Activated naive CD8-positive, alpha-beta T cell treated with anti-CD3 and anti-CD28 coated beads, Interleukin-2, amount 50 U/mL, for 16 hours (primary cell): ENCODE measurements at regions not wholly inside any gene's neighbourhood (a gene's known extent, or its start where the extent isn't known, plus 50 kb on each side); places are given as distances from the start of the nearest gene placed in this dataset.
"Not testable (repeated sequence)": the region's sequence is repeated elsewhere in the genome, so short reads cannot be mapped to it uniquely, and the experiment has no call there.

Experiments used
- DNase-seq: peaks from one replicate; pipeline ENCODE4 v3.0.0-alpha.2; 2020; ENCODE audit warnings: low read depth, low spot score

DNA sequence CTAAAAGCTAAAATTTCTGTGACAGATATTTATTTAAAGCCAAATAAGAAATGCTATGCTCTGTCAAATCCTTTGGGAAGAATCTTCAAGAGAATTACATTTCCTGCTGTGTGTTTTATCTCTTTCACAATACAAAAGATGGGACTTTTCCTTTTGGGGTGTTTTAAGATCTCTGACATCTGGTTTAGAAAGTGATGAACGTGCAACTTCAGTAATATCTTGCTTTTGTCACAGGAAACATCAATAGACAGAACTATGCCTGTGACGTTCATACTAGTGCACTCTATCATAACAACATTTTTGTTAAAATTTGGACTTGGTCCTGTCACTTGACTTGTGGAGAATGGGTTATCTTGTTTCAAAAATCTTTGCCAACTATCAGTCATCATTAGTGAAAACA lies 195.7 kb upstream of the KCNMB2 start:
- no peak for DNase-seq

DNA sequence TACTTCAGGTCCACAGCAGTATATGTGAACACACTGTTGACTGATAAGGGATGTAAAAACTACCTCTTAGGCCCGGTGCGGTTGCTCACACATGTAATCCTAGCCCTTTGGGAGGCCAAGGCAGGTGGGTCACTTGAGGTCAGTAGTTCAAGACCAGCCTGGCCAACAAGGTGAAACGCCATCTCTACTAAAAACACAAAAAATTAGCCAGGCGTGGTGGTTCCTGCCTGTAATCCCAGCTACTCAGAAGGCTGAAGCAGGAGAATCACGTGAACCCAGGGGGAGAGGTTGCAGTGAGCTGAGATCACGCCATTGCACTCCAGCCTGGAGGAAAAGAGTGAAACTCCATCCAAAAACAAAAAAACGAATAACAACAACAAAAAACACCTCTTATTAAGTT lies 194.6 kb upstream of the KCNMB2 start:
- DNase-seq = no peak

DNA sequence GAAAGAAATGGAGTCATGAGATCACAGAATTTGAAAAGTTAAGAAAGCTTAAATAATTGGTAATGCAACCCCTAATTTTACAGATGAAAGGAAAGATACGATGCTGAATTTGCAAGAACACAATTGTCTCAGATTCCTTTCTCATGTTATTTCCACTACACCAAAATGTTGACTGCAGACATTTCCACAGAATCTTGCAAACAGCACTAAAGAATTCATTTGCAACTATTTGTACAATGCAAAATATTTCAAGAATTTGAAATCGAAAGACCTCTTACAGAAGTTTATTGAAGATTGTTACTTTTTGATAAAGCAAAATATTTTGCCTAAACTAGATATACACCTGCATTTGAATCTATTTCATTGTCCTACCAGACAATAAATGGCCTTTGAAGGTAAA lies 194.1 kb upstream of the KCNMB2 start:
- DNase-seq = no peak

DNA sequence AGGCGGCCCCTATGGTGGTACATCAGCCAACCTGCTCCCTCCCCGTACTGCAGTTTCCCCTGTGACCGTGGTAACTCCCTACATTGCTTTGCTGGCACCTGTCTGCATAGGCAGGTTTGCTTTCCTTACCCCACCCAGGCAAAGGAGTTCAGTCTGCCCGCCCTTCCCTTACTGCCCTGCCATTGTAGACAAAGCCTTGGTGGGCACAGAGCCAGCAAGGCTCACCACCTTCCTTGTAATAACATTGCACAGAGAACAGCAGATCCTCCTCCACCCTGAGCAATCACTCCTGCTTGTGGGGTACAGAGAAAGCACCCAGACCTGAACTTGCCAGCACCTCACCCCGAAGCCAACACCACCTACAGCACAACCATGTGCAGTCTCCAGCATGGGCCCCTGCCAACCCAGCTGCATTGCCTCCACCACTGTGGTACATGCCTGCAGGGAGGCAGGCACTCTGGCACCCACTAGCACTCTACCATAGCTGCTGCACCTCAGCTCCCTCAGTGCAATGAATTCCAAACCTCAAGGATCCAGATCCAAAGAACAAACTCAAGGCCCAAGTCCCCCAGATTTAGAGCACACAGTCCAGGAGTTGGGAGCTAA lies 192.7 kb upstream of the KCNMB2 start:
- DNase-seq = no peak

DNA sequence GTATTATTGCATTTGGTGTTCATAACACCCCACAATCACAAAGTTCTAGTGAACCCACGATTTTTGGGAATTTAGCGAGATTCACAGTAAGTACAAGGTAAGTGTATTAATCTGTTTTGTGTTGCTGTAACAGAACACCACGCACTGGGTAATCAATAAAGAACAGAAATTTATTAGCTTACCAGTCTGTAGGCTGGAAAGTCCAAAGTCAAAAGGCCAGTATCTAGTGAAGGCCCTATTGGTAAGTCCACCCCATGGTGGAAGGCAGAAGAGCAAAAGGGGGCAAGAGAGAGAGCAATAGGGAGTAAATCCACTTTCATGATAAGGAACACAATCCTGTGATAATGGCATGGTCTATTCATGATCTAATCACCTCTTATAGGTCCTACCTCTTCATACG lies 190.3 kb upstream of the KCNMB2 start:
- no peak for DNase-seq

DNA sequence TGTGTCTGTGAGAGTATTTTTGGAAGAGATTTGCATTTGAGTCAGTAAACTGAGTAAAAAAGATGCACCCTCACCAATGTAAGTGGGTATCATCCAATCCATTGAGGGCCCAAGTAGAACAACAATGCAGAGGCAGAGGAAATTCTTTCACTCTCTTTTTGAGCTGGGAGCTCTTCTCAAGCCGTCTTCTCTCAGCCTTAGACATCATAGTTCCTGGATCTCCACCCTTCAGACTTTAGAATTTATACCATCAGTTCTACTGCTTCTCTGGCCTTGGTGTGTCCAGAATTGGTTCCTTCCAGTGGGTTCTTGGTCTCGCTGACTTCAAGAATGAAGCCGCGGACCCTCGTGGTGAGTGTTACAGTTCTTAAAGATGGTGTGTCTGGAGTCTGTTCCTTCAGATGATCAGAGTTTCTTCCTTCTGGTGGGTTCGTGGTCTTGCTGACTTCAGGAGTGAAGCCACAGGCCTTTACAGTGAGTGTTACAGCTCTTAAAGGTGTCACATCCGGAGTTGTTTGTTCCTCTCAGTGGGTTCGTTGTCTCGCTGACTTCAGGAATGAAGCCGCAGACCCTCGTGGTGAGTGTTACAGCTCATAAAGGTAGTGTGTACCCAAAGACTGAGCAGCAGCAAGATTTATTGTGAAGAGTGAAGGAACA lies 187.5 kb upstream of the KCNMB2 start:
- DNase-seq = not testable (repeated sequence)

DNA sequence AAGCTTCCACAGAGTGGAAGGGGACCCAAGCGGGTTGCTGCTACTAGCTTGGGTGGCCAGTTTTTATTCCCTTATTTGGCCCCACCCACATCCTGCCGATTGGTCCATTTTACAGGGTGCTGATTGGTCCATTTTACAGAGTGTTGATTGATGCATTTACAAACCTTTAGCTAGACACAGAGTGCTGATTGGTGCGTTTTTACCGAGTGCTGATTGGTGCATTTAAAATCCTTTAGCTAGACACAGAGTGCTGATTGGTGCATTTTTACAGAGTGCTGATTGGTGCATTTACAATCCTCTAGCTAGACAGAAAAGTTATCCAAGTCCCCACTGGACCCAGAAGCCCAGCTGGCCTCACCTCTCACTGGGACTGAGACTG lies 187.0 kb upstream of the KCNMB2 start:
- DNase-seq = not testable (repeated sequence)

DNA sequence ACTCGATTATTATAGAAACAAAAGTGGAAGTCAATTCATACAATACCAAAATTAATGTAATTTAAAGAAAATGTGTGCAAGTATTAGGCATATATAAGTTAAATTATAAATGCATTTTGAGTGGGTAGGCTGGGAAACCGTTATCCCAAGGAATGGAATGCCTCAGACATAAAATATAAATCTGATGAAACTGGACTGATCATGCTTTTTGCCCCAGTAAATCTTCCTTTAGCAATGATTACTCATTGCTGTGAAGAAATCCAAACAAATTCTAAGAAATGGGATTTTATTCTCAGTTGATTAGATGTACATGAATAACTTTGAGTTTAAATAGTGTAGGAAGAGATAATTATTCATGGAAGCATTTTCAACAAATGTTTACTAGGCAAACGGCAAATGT lies 185.5 kb upstream of the KCNMB2 start:
- no peak for DNase-seq

DNA sequence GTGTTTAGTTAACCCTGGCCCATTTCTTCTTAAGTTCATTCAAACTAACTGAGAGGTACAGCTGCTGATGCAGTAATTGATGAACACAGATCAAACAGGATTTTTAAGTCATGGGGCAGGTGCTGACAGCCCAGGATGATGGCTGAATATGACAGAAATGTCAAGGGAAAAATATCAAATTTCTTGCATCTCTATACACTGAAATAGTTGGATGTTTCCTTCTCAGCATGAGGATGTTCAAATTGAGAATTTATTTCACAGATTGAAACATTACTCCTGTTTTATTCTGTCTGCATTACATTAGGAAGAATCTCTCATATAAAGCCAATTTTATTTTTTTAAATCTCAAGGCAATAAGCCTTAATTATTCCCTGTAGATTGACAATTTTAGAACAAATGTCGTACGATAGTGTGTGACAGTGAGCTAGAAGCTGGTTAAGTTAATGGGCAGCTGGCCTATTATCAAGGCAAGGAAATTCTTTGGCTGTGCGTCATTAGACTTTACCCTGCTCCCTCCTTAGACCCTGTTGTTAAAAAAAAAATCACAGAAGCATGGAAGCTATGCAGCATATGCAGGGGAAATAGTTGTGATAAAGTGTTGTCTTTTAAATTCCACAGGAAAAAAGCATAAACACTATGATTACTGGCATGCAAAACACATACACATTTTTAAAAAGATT lies 183.8 kb upstream of the KCNMB2 start:
- no peak for DNase-seq

DNA sequence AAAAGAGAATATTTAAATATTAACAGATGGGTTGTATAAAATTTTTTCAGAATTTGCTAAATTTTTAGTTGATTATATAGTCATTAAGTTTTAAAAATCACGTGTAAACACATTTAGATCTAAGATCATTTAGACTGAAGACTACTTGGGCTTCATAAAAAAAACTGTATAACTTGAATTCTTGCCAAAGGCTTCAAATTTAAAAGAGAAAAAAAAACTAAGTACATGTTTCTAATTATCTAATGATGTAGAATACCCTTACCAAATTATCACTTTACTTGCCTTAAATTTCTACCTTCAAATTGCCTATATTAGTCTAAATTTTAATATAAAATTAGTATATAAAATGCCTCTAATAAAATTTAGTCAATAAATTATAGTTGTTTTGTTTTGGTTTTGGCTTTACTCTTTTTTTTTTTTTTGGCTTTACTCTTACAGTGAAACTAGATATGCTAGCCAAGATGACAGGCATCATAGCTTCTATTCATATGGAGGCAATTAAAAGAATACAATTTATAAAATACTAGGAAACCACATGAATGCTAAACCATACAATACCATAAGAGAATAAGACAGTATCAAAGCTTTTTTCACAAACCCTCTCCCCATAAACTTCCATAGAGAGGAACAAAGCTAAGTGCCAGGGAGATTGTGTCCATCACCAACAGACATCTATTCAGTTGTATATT lies 183.1 kb upstream of the KCNMB2 start:
- DNase-seq = no peak

DNA sequence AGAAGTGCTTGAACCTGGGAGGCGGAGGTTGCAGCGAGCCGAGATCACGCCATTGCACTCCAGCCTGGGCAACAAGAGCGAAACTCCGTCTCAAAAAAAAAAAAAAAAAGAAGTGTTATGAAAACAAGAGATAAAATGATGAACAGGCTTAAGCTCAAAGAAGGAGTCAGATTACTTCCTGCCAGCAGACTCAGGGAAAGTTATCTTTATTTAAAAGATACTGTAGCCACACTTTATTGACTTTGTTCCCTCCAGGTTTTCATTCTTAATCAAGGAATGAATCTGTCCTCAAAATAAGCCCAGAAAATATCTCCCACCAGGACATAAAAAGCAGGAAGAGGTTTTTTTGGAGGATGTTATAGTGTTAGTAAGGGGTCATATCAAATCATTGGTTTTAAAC lies 176.5 kb upstream of the KCNMB2 start:
- no peak for DNase-seq

DNA sequence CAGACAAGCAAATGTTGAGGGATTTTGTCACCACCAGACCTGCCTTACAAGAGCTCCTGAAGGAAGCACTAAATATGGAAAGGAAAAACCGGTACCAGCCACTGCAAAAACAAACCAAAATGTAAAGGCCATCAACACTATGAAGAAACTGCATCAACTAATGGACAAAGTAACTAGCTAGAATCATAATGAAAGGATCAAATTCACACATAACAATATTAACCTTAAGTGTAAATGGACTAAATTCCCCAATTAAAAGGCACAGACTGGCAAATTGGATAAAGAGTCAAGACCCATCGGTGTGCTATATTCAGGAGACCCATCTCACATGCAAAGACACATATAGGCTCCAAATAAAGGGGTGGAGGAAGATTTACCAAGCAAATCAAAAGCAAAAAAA lies 173.2 kb upstream of the KCNMB2 start:
- DNase-seq = not testable (repeated sequence)

DNA sequence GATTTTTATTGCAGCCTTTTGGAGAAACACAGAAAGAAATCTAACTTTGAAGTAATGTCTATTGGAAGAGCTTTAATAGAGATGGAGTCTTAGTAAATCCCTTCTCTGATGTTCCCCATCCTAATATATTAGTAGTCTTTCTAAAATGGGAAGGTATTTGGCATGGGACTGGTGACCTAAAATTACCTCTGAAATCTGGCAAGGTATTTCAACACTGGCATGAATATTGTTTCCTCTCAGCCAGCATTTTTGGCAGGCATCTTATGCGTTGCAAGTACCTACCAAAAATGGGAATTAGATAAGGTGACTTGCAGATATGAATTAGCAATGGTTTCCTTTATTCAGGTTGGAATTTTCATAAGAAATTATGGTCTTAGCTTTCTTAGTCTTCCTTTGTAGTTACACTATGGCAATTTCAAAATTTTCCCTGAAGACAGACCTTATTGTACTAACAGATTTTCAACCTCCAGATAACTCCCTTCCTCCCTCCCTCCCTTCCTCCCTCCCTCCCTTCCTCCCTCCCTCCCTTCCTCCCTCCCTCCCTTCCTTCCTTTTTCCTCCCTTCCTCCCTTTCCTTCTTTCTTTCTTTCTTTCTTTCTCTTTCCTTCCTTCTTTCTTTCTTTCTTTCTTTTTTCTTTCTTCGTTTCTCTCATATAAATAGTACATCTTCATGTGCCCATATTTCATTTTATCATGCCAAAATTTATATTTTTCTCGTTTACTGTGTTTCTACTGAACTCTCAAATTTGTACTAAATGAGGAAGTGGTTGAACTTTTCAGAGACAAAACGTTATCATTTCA lies 168.2 kb upstream of the KCNMB2 start:
- no peak for DNase-seq

DNA sequence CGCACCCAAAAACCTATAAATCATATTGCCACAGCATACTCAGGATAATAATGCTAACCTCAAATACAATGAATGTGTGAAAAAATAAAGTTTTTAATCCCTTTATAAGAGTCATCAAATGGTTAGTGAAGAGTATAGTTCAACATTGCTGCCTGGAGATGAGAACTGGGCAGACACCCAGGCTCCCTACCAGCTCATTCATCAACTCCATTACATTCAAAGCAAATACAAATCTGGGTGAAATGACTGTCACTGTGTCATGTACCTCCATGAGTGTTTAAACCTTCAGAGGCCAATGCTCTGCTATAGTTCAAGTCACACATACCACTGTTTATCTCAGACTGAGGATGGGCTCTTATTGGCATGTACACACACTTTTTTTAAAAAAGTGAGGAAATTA lies 167.2 kb upstream of the KCNMB2 start:
- DNase-seq = no peak

DNA sequence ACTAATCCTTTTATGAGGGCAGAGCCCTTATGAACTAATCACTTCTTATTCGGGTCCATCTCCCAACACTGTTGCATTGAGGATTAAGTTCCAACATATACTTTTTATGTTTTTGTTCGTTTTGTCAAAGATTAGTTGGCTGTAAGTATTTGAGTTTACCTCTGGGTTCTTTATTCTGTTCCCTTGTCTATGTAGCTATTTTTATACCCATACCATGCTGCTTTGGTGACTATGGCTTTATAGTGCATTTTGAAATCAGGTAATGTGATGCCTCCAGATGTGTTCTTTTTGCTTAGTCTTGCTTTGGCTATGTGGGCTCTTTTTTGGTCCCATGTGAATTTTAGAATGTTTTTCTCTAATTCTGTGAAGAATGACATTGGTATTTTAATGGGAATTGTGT lies 166.4 kb upstream of the KCNMB2 start:
- DNase-seq = no peak

DNA sequence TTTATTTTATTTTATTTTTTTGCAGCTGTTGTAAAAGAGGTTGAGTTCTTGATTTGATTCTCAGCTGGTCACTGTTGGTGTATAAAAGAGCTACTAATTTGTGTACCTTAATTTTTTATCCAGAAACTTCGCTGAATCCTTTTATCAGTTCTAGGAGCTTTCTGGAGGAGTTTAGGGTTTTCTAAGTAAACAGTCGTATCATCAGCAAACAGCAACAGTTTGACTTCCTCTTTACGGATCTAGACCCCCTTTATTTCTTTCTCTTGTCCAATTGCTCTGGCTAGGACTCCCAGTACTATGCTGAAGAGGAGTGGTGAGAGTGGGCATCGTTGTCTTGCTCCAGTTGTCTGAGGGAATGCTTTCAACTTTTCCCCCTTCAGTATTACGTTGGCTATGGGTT lies 165.8 kb upstream of the KCNMB2 start:
- DNase-seq = no peak

DNA sequence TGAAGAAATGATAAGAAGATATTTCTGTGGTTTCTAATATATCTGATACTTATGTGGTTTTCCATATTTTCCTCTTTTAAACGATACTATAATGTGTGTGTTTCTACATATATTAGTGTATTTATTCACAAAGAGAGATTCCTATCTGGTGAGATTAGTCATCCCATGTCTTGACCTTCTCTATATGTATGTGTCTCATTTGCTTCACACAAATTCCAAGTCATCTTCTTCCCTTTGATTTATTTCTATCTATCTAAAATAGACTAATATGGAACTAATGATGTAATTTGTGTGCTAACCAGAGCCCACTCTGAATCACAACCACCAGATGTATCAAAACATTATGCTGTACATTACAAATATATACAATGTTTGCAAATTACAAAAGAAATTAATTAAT lies 154.7 kb upstream of the KCNMB2 start:
- no peak for DNase-seq

DNA sequence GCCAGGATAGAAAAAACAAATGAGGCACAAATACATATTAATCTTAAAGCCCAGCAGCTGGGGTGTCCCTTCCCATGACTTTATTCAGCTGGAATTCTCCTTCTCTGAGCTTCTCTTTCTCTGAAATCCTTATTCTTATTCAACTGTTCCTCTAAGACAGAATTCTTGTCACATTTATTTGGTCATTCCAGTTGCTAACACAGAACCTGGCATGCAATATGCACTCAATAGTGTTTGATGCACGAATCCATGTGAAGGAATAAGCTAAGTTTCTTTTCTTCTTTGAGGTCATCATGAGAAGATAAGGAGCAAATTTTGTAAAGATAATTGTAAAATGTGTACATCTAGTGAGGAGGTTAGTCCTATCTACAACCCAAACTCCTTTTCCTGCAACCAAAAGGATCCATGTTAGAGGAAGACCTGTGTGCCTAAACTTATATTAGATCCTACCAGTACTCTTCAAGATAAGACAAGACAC lies 154.2 kb upstream of the KCNMB2 start:
- no peak for DNase-seq

DNA sequence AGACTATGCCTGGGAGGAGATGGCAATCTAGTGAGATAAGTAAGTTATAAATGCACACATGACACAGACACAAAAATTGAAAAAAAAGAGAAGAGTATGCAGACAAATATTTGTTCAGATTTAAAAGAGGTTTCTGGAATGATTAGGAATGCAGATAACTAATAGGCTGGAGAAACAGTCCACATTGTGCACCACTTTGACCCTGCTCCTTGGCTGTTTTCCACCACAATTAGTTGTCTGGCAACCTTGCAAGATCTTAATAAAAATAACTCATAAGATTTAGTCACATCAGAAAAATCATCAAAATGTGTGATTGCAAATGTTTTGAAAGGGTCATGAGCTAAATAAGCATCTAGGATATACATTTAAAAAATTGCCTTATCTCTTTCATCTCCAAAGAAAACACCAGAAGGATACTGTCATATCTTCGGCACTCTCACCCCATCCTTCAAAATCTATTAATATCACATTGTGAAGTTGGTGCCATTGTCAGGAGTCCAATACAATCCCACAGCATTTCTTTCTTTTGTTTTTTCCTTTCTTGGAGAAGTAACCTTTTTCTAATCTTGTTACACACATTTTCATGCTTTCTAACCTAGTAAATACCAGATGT lies 153.7 kb upstream of the KCNMB2 start:
- no peak for DNase-seq

DNA sequence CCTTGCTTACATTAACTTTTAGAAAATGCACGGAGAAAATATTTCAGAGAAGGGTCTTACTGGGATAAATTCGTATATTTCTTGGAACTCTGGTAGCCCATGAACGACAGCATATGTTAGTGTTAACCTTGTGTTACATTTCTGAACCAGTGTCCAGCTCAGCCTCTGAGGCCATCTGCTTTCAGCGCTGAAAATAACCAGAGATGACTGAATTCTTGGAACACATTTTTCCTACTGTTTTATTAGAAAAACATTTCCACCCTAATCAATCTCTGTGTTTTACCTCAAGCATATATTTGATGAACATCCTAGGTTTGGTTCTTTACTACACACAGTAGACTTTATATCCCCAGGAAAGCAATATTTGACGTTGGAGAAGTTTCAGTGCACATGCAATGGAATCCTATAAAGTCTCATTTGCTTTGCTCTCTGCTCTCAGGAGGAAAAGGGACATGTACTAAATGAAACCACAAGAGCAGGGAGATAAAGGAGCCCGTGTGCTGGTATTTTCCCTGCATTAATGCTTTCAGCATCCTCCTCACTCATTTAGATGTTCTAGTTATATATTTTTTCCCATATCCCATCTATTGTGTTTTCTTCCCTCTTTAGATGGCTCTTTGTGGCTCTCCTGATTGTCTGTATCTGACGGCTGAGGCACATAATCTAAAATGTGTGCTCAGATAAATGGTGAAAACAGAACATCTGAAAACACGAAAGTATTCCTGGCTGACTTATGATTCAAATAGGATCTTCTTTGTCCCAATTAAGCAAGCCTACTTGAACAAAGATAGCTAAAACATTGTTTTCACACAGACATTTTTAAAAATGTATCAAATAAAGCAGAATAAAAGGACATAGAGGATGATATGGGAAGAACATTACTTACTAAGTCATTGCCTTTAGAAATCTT lies 151.7 kb upstream of the KCNMB2 start:
- DNase-seq = no peak
